OCI-LY7 (cell line): ENCODE measurements at regions not wholly inside any gene's neighbourhood (a gene's known extent, or its start where the extent isn't known, plus 50 kb on each side); places are given as distances from the start of the nearest gene placed in this dataset.

ENCODE experiments used
- BruUV-seq: library from RNA; stranded (reverse); fragments of 400-500 nt; replicated peaks from 2 replicates; lab custom pipeline; 2021; lab: Mats Ljungman, UMichigan
- CTCF ChIA-PET: fragments of 300-600 bp; sonication (Branson Sonifier 250); formaldehyde crosslinking; loops from one replicate; lab custom pipeline; 2022; ENCODE audit warnings: antibody characterized with exemption; ENCODE audit not compliant: unreplicated experiment; lab: Charles Lee
- POLR2A ChIA-PET: fragments of 300-600 bp; sonication (Branson Sonifier 250); formaldehyde crosslinking; loops from one replicate; lab custom pipeline; 2022; ENCODE audit warnings: antibody characterized with exemption; lab: Charles Lee
- DNase-seq: peaks from one replicate; pipeline ENCODE4 v3.0.0-alpha.2; 2015; ENCODE audit warnings: low spot score
- H2AFZ ChIP-seq: fragments of 200-600 bp; sonication (generic), shearing (Covaris generic); 2 replicates; pipeline ENCODE4 v1.6.1; 2014; ENCODE audit warnings: mild to moderate bottlenecking, antibody characterized with exemption, low read length, moderate library complexity
- H3K27ac ChIP-seq: fragments of 200-600 bp; sonication (generic); 2 replicates; pipeline ENCODE4 v1.5.1; 2014; ENCODE audit warnings: mixed run types, low read depth, mild to moderate bottlenecking, moderate library complexity, low read length, inconsistent platforms; ENCODE audit not compliant: poor library complexity, severe bottlenecking
- H3K36me3 ChIP-seq: fragments of 200-600 bp; sonication (generic); 2 replicates; pipeline ENCODE4 v1.6.1; 2014; ENCODE audit warnings: mild to moderate bottlenecking, antibody characterized with exemption, low read length, moderate library complexity, mixed read lengths; ENCODE audit not compliant: insufficient read depth
- H3K4me1 ChIP-seq: fragments of 200-600 bp; sonication (generic); 2 replicates; pipeline ENCODE4 v1.5.1; 2014; ENCODE audit warnings: mild to moderate bottlenecking, low read length; ENCODE audit not compliant: insufficient read depth, poor library complexity, severe bottlenecking
- H3K4me2 ChIP-seq: fragments of 200-600 bp; sonication (generic); 2 replicates; pipeline ENCODE4 v1.6.1; 2014; ENCODE audit warnings: mild to moderate bottlenecking, low read length
- H3K4me3 ChIP-seq: fragments of 200-600 bp; sonication (generic); 2 replicates; pipeline ENCODE4 v1.5.1; 2014; ENCODE audit warnings: mild to moderate bottlenecking, low read depth, low read length; ENCODE audit not compliant: poor library complexity, severe bottlenecking
- H3K79me2 ChIP-seq: fragments of 200-600 bp; sonication (generic); 2 replicates; pipeline ENCODE4 v1.6.1; 2016; ENCODE audit warnings: low read depth, mild to moderate bottlenecking, low read length, moderate library complexity, mixed read lengths; ENCODE audit not compliant: insufficient read depth
- H3K9me2 ChIP-seq: fragments of 200-600 bp; sonication (generic); 2 replicates; pipeline ENCODE4 v1.6.1; 2016; ENCODE audit warnings: mild to moderate bottlenecking, low read length, mixed read lengths; ENCODE audit not compliant: insufficient read depth
- H3K9me3 ChIP-seq: fragments of 200-600 bp; sonication (generic); 2 replicates; pipeline ENCODE4 v1.6.1; 2014; ENCODE audit warnings: mild to moderate bottlenecking, mixed run types, low read length, mixed read lengths
- H4K20me1 ChIP-seq: fragments of 200-600 bp; sonication (generic); 2 replicates; pipeline ENCODE4 v1.6.1; 2014; ENCODE audit warnings: mild to moderate bottlenecking, antibody characterized with exemption, low read length, moderate library complexity, mixed read lengths; ENCODE audit not compliant: insufficient read depth
- EZH2phosphoT487 ChIP-seq: fragments of 200-600 bp; sonication (generic); IDR thresholded peaks from 2 replicates; pipeline ENCODE4 v1.6.1; 2018; ENCODE audit warnings: low read depth, borderline replicate concordance, mild to moderate bottlenecking, mixed run types, antibody characterized with exemption, low read length, moderate library complexity, mixed read lengths
- intact Hi-C: fragments of 100-400 bp; cut with micrococcal nuclease; formaldehyde crosslinking; loops from one replicate; pipeline ENCODE4 v1.10.0; 2022; ENCODE audit not compliant: unreplicated experiment
- TF ChIP-seq, protein P1 (sequence below): fragments of 200-600 bp; sonication (generic); conservative IDR thresholded peaks from 2 replicates; pipeline ENCODE4 v1.5.1; 2014; ENCODE audit warnings: mild to moderate bottlenecking, antibody characterized with exemption, low read length, moderate library complexity, mixed read lengths

DNA sequence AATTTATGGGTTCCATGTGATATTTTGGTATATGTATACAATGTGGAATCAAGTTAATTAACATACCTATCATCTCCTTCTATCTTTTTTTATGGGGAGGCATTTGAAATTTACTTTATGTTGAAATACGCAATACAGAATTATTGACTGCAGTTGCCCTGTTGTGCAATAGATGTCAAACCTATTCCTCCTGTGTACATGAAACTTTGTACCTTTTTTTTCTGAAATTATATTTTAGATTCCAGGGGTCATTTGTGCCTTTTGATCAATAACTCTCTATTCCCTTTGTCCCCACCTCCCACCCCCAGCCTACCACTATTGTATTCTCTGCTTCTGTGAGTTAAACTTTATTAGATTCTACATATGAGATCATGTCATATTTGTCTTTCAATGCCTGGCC is 369.9 kb downstream of the FSIP2 start:
- H3K9me3 ChIP-seq, result no peaks in the 10 kb centered on the region
- H3K4me1 ChIP-seq, result no peaks in the 10 kb centered on the region
- no peak overlapping the region for H2AFZ ChIP-seq
- no peaks in the 10 kb centered on the region for H3K9me2 ChIP-seq
- H3K36me3 ChIP-seq, result no peaks in the 10 kb centered on the region
- intact Hi-C loops, result no loop called here
- H3K4me2 ChIP-seq, result no peak overlapping the region
- H3K27ac ChIP-seq, result no peak overlapping the region
- CTCF ChIA-PET, result no interaction called here
- no peaks in the 10 kb centered on the region for H4K20me1 ChIP-seq
- BruUV-seq, result no TSS peak
- no peak for TF ChIP-seq EZH2phosphoT487
- TF ChIP-seq, protein P1, sequence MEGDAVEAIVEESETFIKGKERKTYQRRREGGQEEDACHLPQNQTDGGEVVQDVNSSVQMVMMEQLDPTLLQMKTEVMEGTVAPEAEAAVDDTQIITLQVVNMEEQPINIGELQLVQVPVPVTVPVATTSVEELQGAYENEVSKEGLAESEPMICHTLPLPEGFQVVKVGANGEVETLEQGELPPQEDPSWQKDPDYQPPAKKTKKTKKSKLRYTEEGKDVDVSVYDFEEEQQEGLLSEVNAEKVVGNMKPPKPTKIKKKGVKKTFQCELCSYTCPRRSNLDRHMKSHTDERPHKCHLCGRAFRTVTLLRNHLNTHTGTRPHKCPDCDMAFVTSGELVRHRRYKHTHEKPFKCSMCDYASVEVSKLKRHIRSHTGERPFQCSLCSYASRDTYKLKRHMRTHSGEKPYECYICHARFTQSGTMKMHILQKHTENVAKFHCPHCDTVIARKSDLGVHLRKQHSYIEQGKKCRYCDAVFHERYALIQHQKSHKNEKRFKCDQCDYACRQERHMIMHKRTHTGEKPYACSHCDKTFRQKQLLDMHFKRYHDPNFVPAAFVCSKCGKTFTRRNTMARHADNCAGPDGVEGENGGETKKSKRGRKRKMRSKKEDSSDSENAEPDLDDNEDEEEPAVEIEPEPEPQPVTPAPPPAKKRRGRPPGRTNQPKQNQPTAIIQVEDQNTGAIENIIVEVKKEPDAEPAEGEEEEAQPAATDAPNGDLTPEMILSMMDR, result no peak
- POLR2A ChIA-PET, result no interaction called here
- no peaks in the 10 kb centered on the region for H3K79me2 ChIP-seq
- H3K4me3 ChIP-seq, result no peak overlapping the region
- no peak for DNase-seq

DNA sequence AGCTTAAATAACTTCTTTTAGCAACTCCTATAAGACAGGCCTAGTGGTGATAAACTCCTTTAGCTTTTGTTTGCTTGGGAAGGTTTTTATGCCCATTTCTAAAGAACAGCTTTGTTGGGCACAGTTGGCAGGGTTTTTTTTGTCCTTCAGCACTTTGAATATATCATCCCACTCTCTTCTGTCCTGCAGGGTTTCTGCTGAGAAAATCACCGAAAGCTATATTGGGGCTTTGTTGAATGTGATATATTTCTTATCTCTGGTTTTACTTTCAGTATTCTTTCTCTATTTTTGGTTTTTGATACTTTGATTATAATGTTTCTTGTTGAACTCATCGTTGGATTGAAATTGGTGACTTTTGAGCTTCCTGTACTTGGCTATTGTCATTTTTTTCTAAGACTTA is 372.8 kb upstream of the ZC3H15 start:
- intact Hi-C loops, result no loop called here
- Histone ChIP-seq H3K27ac (no peak overlapping the region), H3K4me3 (no peak overlapping the region), H3K4me1 (no peaks in the 10 kb centered on the region), H3K36me3 (no peaks in the 10 kb centered on the region), H4K20me1 (no peaks in the 10 kb centered on the region), H3K79me2 (no peaks in the 10 kb centered on the region), H3K9me2 (no peaks in the 10 kb centered on the region), H3K9me3 (no peaks in the 10 kb centered on the region), H3K4me2 (no peak overlapping the region), H2AFZ (no peak overlapping the region)
- no peak for DNase-seq
- POLR2A ChIA-PET, result interaction anchor here (0.7 to 1.0 kb wide), 3 partner anchors 80 to 101 kb away, joined by 3 read pairs; no protein-coding TSS in a partner anchor
- TF ChIP-seq EZH2phosphoT487, result no peak
- TF ChIP-seq, protein P1, result no peak
- no TSS peak for BruUV-seq
- CTCF ChIA-PET, result no interaction called here

DNA sequence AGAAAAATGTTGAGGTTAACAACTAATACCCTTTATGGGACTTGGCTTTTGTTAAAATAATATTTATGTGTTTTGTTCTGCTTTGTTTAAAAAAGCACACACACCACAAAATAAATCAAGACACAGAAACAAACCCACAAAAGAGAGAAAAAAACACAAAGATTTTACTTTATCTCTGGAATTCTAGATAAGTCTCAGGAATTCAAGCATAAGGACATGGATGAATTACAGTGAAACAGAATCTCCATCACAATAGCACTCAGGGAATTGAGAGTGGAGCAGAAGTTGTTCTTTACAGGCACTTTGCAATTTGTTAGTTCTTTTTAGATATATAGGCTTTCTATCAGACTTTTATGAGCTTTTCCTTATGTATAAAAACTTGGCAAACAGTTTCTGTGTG is 360.9 kb upstream of the ZC3H15 start:
- no peak overlapping the region for H3K27ac ChIP-seq
- no peak overlapping the region for H2AFZ ChIP-seq
- intact Hi-C loops, result no loop called here
- no peaks in the 10 kb centered on the region for H3K4me1 ChIP-seq
- DNase-seq, result no peak
- TF ChIP-seq, protein P1, result no peak
- TF ChIP-seq EZH2phosphoT487, result no peak
- no peaks in the 10 kb centered on the region for H4K20me1 ChIP-seq
- BruUV-seq, result no TSS peak
- no peaks in the 10 kb centered on the region for H3K36me3 ChIP-seq
- no peaks in the 10 kb centered on the region for H3K9me3 ChIP-seq
- CTCF ChIA-PET, result no interaction called here
- no peaks in the 10 kb centered on the region for H3K79me2 ChIP-seq
- POLR2A ChIA-PET, result interaction anchor here (0.6 to 1.1 kb wide), 3 partner anchors 14 to 384 kb away, joined by 3 to 4 read pairs (median 3); no protein-coding TSS in a partner anchor
- no peak overlapping the region for H3K4me3 ChIP-seq
- no peaks in the 10 kb centered on the region for H3K9me2 ChIP-seq
- no peak overlapping the region for H3K4me2 ChIP-seq
